OCI-LY1 (cell line): ENCODE measurements at regions not wholly inside any gene's neighbourhood (a gene's known extent, or its start where the extent isn't known, plus 50 kb on each side); places are given as distances from the start of the nearest gene placed in this dataset.

ENCODE experiments used
- H2AFZ ChIP-seq: fragments of 200-600 bp; sonication (generic), shearing (Covaris generic); 2 replicates; pipeline ENCODE4 v1.6.0; 2014; ENCODE audit warnings: antibody characterized with exemption, mild to moderate bottlenecking, low read length
- H3F3A ChIP-seq: fragments of 200-600 bp; sonication (generic), shearing (Covaris generic); 2 replicates; pipeline ENCODE4 v1.6.0; 2014; ENCODE audit warnings: mild to moderate bottlenecking, antibody characterized with exemption, low read length, moderate library complexity; ENCODE audit not compliant: insufficient read depth
- H3K27ac ChIP-seq: fragments of 200-600 bp; sonication (generic); 2 replicates; pipeline ENCODE4 v1.5.1; 2014; ENCODE audit warnings: low read length, mixed run types, mild to moderate bottlenecking, low read depth; ENCODE audit not compliant: poor library complexity, severe bottlenecking
- H3K27me3 ChIP-seq: fragments of 200-600 bp; sonication (generic); 2 replicates; pipeline ENCODE4 v1.6.0; 2014; ENCODE audit warnings: antibody characterized with exemption, mild to moderate bottlenecking, low read length, moderate library complexity; ENCODE audit not compliant: insufficient read depth
- H3K36me3 ChIP-seq: fragments of 200-600 bp; sonication (generic); 2 replicates; pipeline ENCODE4 v1.6.1; 2014; ENCODE audit warnings: mild to moderate bottlenecking, antibody characterized with exemption, low read length, moderate library complexity, mixed read lengths; ENCODE audit not compliant: insufficient read depth
- H3K4me1 ChIP-seq: fragments of 200-600 bp; sonication (generic); 2 replicates; pipeline ENCODE4 v1.5.1; 2014; ENCODE audit warnings: mild to moderate bottlenecking, low read length, moderate library complexity; ENCODE audit not compliant: insufficient read depth, severe bottlenecking
- H3K4me2 ChIP-seq: fragments of 200-600 bp; sonication (generic), shearing (Covaris generic); 2 replicates; pipeline ENCODE4 v1.6.1; 2014; ENCODE audit warnings: low read length
- H3K4me3 ChIP-seq: fragments of 200-600 bp; sonication (generic); 2 replicates; pipeline ENCODE4 v1.5.1; 2014; ENCODE audit warnings: low read length, low read depth, mild to moderate bottlenecking, mixed read lengths; ENCODE audit not compliant: poor library complexity, severe bottlenecking
- H3K79me2 ChIP-seq: fragments of 200-600 bp; shearing (Covaris generic); 2 replicates; pipeline ENCODE4 v1.6.1; 2016; ENCODE audit warnings: mixed run types, low read length, mixed read lengths; ENCODE audit not compliant: insufficient read depth
- H3K9ac ChIP-seq: fragments of 200-600 bp; sonication (generic), shearing (Covaris generic); 2 replicates; pipeline ENCODE4 v1.6.1; 2014; ENCODE audit warnings: mild to moderate bottlenecking, low read length, mixed read lengths
- H3K9me2 ChIP-seq: fragments of 200-600 bp; sonication (generic), shearing (Covaris generic); 2 replicates; pipeline ENCODE4 v1.6.1; 2014; ENCODE audit warnings: low read depth, mild to moderate bottlenecking, low read length, mixed read lengths
- H3K9me3 ChIP-seq: fragments of 200-600 bp; shearing (Covaris generic); 2 replicates; pipeline ENCODE4 v1.6.1; 2014; ENCODE audit warnings: low read length, mixed read lengths
- H4K20me1 ChIP-seq: fragments of 200-600 bp; sonication (generic), shearing (Covaris generic); 2 replicates; pipeline ENCODE4 v1.6.0; 2016; ENCODE audit warnings: mild to moderate bottlenecking, low read length; ENCODE audit not compliant: insufficient read depth
- CTCF ChIP-seq: fragments of 200-600 bp; sonication (generic), shearing (Covaris generic); IDR thresholded peaks from 2 replicates; pipeline ENCODE4 v1.5.1; 2017; ENCODE audit warnings: mild to moderate bottlenecking, antibody characterized with exemption, low read length, moderate library complexity, mixed read lengths
- EZH2 ChIP-seq: fragments of 200-600 bp; sonication (generic), shearing (Covaris generic); IDR thresholded peaks from 2 replicates; pipeline ENCODE4 v1.8.0; 2017; ENCODE audit warnings: borderline replicate concordance, mixed run types, mild to moderate bottlenecking, antibody characterized with exemption, low read length, moderate library complexity, mixed read lengths

- Histone ChIP-seq H3F3A (no peaks in the 10 kb centered on the region), H3K79me2 (no peaks in the 10 kb centered on the region), H3K36me3 (no peaks in the 10 kb centered on the region), H3K9me2 (no peaks in the 10 kb centered on the region), H3K4me1 (no peaks in the 10 kb centered on the region), H3K9ac (no peak overlapping the region), H4K20me1 (no peaks in the 10 kb centered on the region), H3K4me3 (no peak overlapping the region), H3K27ac (no peak overlapping the region), H3K9me3 (no peaks in the 10 kb centered on the region), H3K4me2 (no peak overlapping the region), H2AFZ (no peak overlapping the region), H3K27me3 (no peaks in the 10 kb centered on the region)
- TF ChIP-seq CTCF = no peak
- TF ChIP-seq EZH2 = no peak
Measured at GRCh38 chr7:8353991-8354390, 79.4 kb upstream of the NXPH1 start.

DNA sequence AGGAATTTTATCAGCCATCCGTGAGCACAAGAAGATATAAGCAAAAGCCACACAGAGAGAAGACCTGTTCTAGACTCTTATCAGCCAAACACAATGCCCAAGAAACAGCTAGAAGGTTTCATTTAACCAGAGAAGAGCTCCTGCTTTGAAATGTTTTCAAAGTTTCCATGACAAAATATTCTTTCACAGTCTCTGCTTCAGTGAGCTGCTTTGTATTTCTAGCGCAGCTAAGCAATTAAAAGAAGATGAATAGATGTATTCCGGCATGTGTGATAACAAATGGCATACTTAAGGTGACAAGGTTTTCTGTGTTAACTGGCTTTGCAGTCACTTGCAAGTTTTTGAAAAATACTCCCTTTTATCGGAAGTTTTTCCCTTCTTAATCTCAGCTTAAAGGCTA, 78.9 kb upstream of the NXPH1 start:
- Histone ChIP-seq H3K4me1 (no peaks in the 10 kb centered on the region), H3K9me3 (no peaks in the 10 kb centered on the region), H3K27ac (no peak overlapping the region), H3F3A (no peaks in the 10 kb centered on the region), H4K20me1 (no peaks in the 10 kb centered on the region), H3K4me3 (no peak overlapping the region), H3K9ac (no peak overlapping the region), H3K27me3 (no peaks in the 10 kb centered on the region), H3K36me3 (no peaks in the 10 kb centered on the region), H3K9me2 (no peaks in the 10 kb centered on the region), H3K4me2 (no peak overlapping the region), H2AFZ (no peak overlapping the region), H3K79me2 (no peaks in the 10 kb centered on the region)
- no peak for TF ChIP-seq CTCF
- no peak for TF ChIP-seq EZH2

GRCh38 chr7:8356071-8356470, 77.3 kb upstream of the NXPH1 start:
- Histone ChIP-seq H3K9ac (no peak overlapping the region), H3K4me2 (no peak overlapping the region), H4K20me1 (no peaks in the 10 kb centered on the region), H3K4me1 (no peaks in the 10 kb centered on the region), H3K36me3 (no peaks in the 10 kb centered on the region), H2AFZ (no peak overlapping the region), H3K27ac (no peak overlapping the region), H3K79me2 (no peaks in the 10 kb centered on the region), H3K9me2 (no peaks in the 10 kb centered on the region), H3K4me3 (no peak overlapping the region), H3K27me3 (no peaks in the 10 kb centered on the region), H3F3A (no peaks in the 10 kb centered on the region), H3K9me3 (no peaks in the 10 kb centered on the region)
- no peak for TF ChIP-seq CTCF
- TF ChIP-seq EZH2 = no peak
